ENCODE measurements at regions not wholly inside any gene's neighbourhood (a gene's known extent, or its start where the extent isn't known, plus 50 kb on each side); places are given as distances from the start of the nearest gene placed in this dataset.

DNA sequence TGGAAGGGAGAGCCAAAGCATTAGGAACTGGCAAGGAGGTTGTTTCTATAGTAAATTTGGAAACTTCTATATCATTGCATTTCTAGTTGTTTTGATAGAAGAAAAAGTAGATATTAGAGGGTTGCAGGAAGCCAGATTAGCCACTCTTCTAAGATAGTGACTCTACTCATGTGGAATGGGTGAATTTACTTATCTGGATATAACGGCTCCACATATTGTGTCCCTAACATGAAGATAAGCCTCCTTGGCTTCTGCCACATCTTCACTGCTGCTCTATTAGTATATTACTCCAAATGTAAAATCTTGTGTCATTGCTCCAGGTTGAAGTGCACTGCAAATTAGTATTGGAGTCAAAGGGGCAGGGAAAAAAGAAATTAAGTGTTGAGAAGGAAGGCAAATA, 283.3 kb downstream of the CASP12 start:
- TF ChIP-seq, protein P1, sequence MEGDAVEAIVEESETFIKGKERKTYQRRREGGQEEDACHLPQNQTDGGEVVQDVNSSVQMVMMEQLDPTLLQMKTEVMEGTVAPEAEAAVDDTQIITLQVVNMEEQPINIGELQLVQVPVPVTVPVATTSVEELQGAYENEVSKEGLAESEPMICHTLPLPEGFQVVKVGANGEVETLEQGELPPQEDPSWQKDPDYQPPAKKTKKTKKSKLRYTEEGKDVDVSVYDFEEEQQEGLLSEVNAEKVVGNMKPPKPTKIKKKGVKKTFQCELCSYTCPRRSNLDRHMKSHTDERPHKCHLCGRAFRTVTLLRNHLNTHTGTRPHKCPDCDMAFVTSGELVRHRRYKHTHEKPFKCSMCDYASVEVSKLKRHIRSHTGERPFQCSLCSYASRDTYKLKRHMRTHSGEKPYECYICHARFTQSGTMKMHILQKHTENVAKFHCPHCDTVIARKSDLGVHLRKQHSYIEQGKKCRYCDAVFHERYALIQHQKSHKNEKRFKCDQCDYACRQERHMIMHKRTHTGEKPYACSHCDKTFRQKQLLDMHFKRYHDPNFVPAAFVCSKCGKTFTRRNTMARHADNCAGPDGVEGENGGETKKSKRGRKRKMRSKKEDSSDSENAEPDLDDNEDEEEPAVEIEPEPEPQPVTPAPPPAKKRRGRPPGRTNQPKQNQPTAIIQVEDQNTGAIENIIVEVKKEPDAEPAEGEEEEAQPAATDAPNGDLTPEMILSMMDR (IDR thresholded peaks at IDR 0.05; ENCODE audit: low read length), result no peak
- TF ChIP-seq EZH2 (optimal IDR thresholded peaks at IDR 0.05; ENCODE audit: low read depth, low read length), result no peak
